BE2C (cell line): ENCODE measurements at regions not wholly inside any gene's neighbourhood (a gene's known extent, or its start where the extent isn't known, plus 50 kb on each side); places are given as distances from the start of the nearest gene placed in this dataset.
A peak's percentile ranks its signal among the peaks of the same experiment; 100 is the strongest.

ENCODE experiments used
- DNase-seq: peaks from one replicate; pipeline ENCODE4 v3.0.0-alpha.2; 2020
- H3K27me3 ChIP-seq: fragments of 250-450 bp; sonication (Bioruptor Pico); 2 replicates; pipeline ENCODE4 v1.5.1; 2020; ENCODE audit warnings: mild to moderate bottlenecking
- H3K36me3 ChIP-seq: fragments of 250-450 bp; sonication (Bioruptor Pico); 2 replicates; pipeline ENCODE4 v1.5.1; 2020; ENCODE audit warnings: mild to moderate bottlenecking
- H3K4me1 ChIP-seq: fragments of 250-450 bp; sonication (Bioruptor Pico); 2 replicates; pipeline ENCODE4 v1.5.1; 2020
- H3K4me3 ChIP-seq: 2 replicates; pipeline ENCODE4 v1.5.1; 2011; ENCODE audit warnings: low read depth, low read length
- H3K9me3 ChIP-seq: fragments of 250-450 bp; sonication (Bioruptor Pico); 2 replicates; pipeline ENCODE4 v1.5.1; 2020
- TF ChIP-seq, protein P1 (sequence below): IDR thresholded peaks from 2 replicates; pipeline ENCODE4 v1.5.1; 2012; ENCODE audit warnings: mild to moderate bottlenecking, low read depth, low read length

DNA sequence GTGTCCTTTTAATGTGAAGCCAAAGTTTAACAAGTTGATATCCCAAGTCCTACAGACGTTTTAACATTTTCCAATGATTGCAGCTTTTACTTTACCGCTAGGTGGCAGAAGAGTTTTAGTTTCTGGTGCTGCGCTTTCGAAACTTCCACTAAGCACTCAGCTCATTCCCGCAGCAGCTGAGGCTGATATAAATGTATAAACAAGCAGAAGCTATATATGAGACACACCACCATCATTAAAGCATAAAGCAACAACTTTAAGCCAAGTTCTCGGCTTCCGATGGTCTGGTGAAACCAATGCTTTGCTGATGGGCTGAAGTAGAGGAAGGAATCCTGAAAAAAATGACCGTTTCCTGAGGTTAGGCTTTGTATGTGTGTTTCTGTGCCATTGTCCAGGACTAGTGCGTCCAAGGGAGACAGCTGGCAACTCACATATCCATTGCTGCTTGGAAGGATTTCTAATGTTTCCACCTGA is 753.9 kb downstream of the OLFM4 start:
- DNase-seq = peak; percentile 30
- no peak overlapping the region for H3K4me3 ChIP-seq
- H3K27me3 ChIP-seq = no peaks in the 10 kb centered on the region
- no peaks in the 10 kb centered on the region for H3K36me3 ChIP-seq
- H3K9me3 ChIP-seq = no peaks in the 10 kb centered on the region
- no peaks in the 10 kb centered on the region for H3K4me1 ChIP-seq
- TF ChIP-seq, protein P1, sequence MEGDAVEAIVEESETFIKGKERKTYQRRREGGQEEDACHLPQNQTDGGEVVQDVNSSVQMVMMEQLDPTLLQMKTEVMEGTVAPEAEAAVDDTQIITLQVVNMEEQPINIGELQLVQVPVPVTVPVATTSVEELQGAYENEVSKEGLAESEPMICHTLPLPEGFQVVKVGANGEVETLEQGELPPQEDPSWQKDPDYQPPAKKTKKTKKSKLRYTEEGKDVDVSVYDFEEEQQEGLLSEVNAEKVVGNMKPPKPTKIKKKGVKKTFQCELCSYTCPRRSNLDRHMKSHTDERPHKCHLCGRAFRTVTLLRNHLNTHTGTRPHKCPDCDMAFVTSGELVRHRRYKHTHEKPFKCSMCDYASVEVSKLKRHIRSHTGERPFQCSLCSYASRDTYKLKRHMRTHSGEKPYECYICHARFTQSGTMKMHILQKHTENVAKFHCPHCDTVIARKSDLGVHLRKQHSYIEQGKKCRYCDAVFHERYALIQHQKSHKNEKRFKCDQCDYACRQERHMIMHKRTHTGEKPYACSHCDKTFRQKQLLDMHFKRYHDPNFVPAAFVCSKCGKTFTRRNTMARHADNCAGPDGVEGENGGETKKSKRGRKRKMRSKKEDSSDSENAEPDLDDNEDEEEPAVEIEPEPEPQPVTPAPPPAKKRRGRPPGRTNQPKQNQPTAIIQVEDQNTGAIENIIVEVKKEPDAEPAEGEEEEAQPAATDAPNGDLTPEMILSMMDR = peak; percentile 80

DNA sequence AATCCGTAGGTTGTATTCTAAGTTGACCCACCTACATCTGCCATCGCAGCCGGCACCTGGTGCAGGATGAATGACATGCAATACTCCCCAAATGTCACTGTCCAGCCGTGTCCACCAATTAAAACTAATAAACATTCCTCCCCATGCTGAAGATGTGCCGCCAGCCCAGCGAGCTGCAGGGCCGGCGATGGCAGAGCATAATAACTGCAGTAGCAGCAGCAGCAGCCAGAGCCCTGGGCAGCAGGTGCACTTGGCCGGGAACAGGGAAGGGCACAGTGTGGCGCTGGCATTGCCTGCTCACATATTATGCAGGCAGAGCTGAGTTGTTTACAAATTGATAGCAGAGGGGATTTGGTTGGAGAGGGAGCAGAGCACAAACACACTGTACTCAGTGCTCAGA is 754.9 kb downstream of the OLFM4 start:
- H3K4me3 ChIP-seq = no peak overlapping the region
- H3K27me3 ChIP-seq = no peaks in the 10 kb centered on the region
- H3K36me3 ChIP-seq = no peaks in the 10 kb centered on the region
- no peak for DNase-seq
- H3K4me1 ChIP-seq = no peaks in the 10 kb centered on the region
- TF ChIP-seq, protein P1 = no peak
- H3K9me3 ChIP-seq = no peaks in the 10 kb centered on the region

DNA sequence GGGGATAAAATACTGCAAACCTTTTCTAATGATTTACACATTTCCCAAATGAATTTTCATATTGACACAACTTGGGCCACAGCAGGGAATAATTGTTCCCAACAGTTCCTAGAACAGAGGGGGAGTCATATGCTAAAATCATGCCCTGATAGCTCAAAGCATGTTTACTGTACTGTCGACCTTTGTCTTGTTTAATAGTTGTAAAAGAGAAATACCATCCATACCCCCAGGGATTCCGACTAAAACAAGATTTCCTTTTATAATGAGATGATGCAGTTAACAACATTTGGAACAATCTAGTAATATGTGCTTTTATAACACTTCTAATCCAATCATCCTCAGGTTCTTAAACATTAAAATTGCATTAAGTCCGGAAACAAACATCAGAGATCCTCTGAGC is 759.7 kb downstream of the OLFM4 start:
- Histone ChIP-seq H3K4me3 (no peak overlapping the region), H3K27me3 (no peaks in the 10 kb centered on the region), H3K4me1 (no peaks in the 10 kb centered on the region), H3K36me3 (no peaks in the 10 kb centered on the region), H3K9me3 (no peaks in the 10 kb centered on the region)
- DNase-seq = no peak
- TF ChIP-seq, protein P1 = no peak

DNA sequence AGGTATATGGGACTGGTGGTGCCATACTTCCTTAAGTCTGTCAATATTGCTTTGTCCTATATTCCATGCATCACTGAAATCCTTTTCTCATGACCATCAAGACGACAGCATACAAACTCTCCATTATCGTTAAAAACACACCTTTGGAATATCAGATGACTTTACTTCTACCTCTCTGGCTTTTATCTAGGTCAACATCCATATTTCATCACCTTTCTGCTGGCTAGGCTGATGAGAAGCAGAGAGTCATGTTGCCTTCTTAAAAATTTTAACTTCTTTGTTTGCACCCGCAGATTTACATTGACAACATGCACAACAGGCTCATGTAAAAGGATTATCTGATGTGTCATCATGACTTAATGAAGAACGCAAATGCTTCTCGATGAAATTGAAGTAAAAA is 771.4 kb downstream of the OLFM4 start:
- no peaks in the 10 kb centered on the region for H3K4me1 ChIP-seq
- no peak for DNase-seq
- no peaks in the 10 kb centered on the region for H3K27me3 ChIP-seq
- no peaks in the 10 kb centered on the region for H3K9me3 ChIP-seq
- H3K36me3 ChIP-seq = no peaks in the 10 kb centered on the region
- no peak overlapping the region for H3K4me3 ChIP-seq
- TF ChIP-seq, protein P1 = no peak

DNA sequence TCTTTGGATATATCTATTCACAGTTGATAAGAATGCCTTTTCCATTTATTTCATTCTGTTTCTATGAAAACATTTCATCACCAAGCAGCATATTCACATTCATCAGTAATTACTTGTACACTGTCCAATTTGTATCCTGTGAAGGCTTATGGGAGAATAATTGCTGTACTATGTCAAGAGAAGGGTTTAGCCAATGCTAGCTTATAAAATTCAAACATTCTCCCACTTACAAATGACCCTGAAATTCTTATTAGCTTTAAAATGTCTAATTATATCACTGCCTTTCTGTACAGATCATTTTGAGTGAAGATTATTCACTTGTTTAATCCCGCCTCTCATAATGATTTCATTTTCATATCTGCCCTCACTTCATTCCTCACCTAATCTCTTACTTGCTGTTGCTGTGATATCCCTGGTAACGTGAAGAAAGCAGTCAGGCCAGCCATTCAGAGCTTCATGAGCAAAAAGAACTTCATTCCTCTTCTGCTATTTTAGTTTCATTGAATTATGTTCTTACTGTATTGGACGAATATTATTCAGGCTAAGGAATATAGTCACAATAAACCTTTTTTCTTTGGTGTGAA is 778.7 kb downstream of the OLFM4 start:
- no peaks in the 10 kb centered on the region for H3K36me3 ChIP-seq
- DNase-seq = no peak
- H3K9me3 ChIP-seq = no peaks in the 10 kb centered on the region
- H3K4me1 ChIP-seq = no peaks in the 10 kb centered on the region
- TF ChIP-seq, protein P1 = no peak
- no peak overlapping the region for H3K4me3 ChIP-seq
- H3K27me3 ChIP-seq = no peaks in the 10 kb centered on the region

DNA sequence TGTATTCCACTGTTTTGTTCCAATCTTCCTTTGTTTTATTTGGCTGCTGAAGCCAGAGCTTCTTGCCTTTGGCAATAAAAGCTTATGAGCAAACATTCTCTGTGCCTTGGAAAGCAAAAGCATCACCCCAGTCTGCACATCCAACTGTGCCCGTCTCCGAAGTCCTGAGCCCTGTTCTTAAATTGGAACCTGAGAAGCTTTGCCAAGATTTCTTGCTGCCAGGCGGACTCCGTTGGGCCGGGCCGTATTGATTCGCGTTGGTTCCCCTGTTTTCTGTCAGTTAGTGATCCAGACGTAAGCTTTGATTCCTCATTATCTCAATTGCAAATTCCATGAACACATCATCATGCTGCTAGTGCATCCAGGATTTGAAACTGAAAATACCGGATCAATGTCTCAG is 793.0 kb downstream of the OLFM4 start:
- H3K9me3 ChIP-seq = no peaks in the 10 kb centered on the region
- no peaks in the 10 kb centered on the region for H3K4me1 ChIP-seq
- H3K36me3 ChIP-seq = no peaks in the 10 kb centered on the region
- no peak for DNase-seq
- H3K27me3 ChIP-seq = no peaks in the 10 kb centered on the region
- TF ChIP-seq, protein P1 = no peak
- no peak overlapping the region for H3K4me3 ChIP-seq
